MCF 10A (cell line): ENCODE measurements at regions not wholly inside any gene's neighbourhood (a gene's known extent, or its start where the extent isn't known, plus 50 kb on each side); places are given as distances from the start of the nearest gene placed in this dataset.

Experiments used
- BruUV-seq: library from RNA; stranded (reverse); fragments of 400-500 nt; replicated peaks from 2 replicates; lab custom pipeline; 2021; lab: Mats Ljungman, UMichigan
- CTCF ChIA-PET: fragments of 300-600 bp; sonication (Branson Sonifier 250); formaldehyde crosslinking; extraction: SDS; loops from one replicate; lab custom pipeline; 2021; ENCODE audit warnings: antibody characterized with exemption, inconsistent platforms; lab: Yijun Ruan, JAX
- POLR2A ChIA-PET: fragments of 300-600, 350-650 bp; sonication (Branson Sonifier 250); formaldehyde crosslinking; extraction: SDS; loops from one replicate; lab custom pipeline; 2020; ENCODE audit warnings: antibody characterized with exemption, inconsistent platforms; lab: Yijun Ruan, JAX
- DNase-seq: peaks from one replicate; pipeline ENCODE4 v3.0.0-alpha.2; 2018; ENCODE audit not compliant: unreplicated experiment
- H3K27ac Mint-ChIP-seq: one replicate; pipeline ENCODE4 v1.8.0; 2022; ENCODE audit warnings: mild to moderate bottlenecking, low read depth, mixed read lengths; ENCODE audit not compliant: unreplicated experiment
- H3K27me3 Mint-ChIP-seq: one replicate; pipeline ENCODE4 v1.8.0; 2022; ENCODE audit warnings: mixed read lengths; ENCODE audit not compliant: insufficient read depth, unreplicated experiment
- H3K36me3 Mint-ChIP-seq: one replicate; pipeline ENCODE4 v1.8.0; 2022; ENCODE audit warnings: mild to moderate bottlenecking, moderate library complexity, mixed read lengths; ENCODE audit not compliant: insufficient read depth, unreplicated experiment
- H3K4me1 Mint-ChIP-seq: one replicate; pipeline ENCODE4 v1.8.0; 2022; ENCODE audit warnings: mixed read lengths; ENCODE audit not compliant: insufficient read depth, unreplicated experiment
- H3K4me3 Mint-ChIP-seq: one replicate; pipeline ENCODE4 v1.8.0; 2022; ENCODE audit warnings: mild to moderate bottlenecking, moderate library complexity, mixed read lengths; ENCODE audit not compliant: unreplicated experiment
- H3K9me3 Mint-ChIP-seq: one replicate; pipeline ENCODE4 v1.8.0; 2022; ENCODE audit warnings: mixed read lengths; ENCODE audit not compliant: unreplicated experiment
- CTCF ChIP-seq: fragments of 200-600 bp; IDR thresholded peaks from one replicate; pipeline ENCODE4 v1.8.0; 2022; ENCODE audit warnings: antibody characterized with exemption, mild to moderate bottlenecking; ENCODE audit not compliant: unreplicated experiment
- intact Hi-C: fragments of 100-400 bp; cut with micrococcal nuclease; formaldehyde crosslinking; loops from 2 replicates; pipeline ENCODE4 v1.14.1; 2022

- Mint-ChIP-seq H3K27me3 (peaks cover 48% of the 10 kb centered on the region), H3K36me3 (no peaks in the 10 kb centered on the region), H3K9me3 (no peaks in the 10 kb centered on the region), H3K4me1 (no peaks in the 10 kb centered on the region), H3K4me3 (no peak overlapping the region), H3K27ac (no peak overlapping the region)
- intact Hi-C loops: no loop called here
- POLR2A ChIA-PET: no interaction called here
- CTCF ChIA-PET: no interaction called here
- no peak for TF ChIP-seq CTCF
- BruUV-seq: no TSS peak
- DNase-seq: no peak
Measured at GRCh38 chr11:112874980-112875379, 86.2 kb upstream of the NCAM1 start.

GRCh38 chr11:112877581-112877980, 83.6 kb upstream of the NCAM1 start:
- BruUV-seq: no TSS peak
- no peaks in the 10 kb centered on the region for H3K36me3 Mint-ChIP-seq
- CTCF ChIA-PET: no interaction called here
- no peaks in the 10 kb centered on the region for H3K4me1 Mint-ChIP-seq
- no peak for TF ChIP-seq CTCF
- no peaks in the 10 kb centered on the region for H3K9me3 Mint-ChIP-seq
- no peak overlapping the region for H3K4me3 Mint-ChIP-seq
- DNase-seq: no peak
- intact Hi-C loops: no loop called here
- H3K27ac Mint-ChIP-seq: no peak overlapping the region
- POLR2A ChIA-PET: no interaction called here
- peaks cover 28% of the 10 kb centered on the region for H3K27me3 Mint-ChIP-seq

- POLR2A ChIA-PET: no interaction called here
- Mint-ChIP-seq H3K9me3 (no peaks in the 10 kb centered on the region), H3K4me1 (no peaks in the 10 kb centered on the region), H3K4me3 (no peak overlapping the region), H3K27me3 (peaks cover 23% of the 10 kb centered on the region), H3K27ac (no peak overlapping the region), H3K36me3 (no peaks in the 10 kb centered on the region)
- CTCF ChIA-PET: no interaction called here
- no peak for TF ChIP-seq CTCF
- BruUV-seq: no TSS peak
- intact Hi-C loops: no loop called here
- no peak for DNase-seq
Measured at GRCh38 chr11:112878033-112878601, 83.1 kb upstream of the NCAM1 start.

- Mint-ChIP-seq H3K27ac (no peak overlapping the region), H3K27me3 (peaks cover 21% of the 10 kb centered on the region), H3K4me3 (no peak overlapping the region), H3K4me1 (no peaks in the 10 kb centered on the region), H3K36me3 (no peaks in the 10 kb centered on the region), H3K9me3 (no peaks in the 10 kb centered on the region)
- no peak for TF ChIP-seq CTCF
- CTCF ChIA-PET: no interaction called here
- no peak for DNase-seq
- intact Hi-C loops: no loop called here
- BruUV-seq: no TSS peak
- POLR2A ChIA-PET: no interaction called here
Measured at GRCh38 chr11:112880495-112880894, 80.7 kb upstream of the NCAM1 start.
